ENCODE measurements at regions not wholly inside any gene's neighbourhood (a gene's known extent, or its start where the extent isn't known, plus 50 kb on each side); places are given as distances from the start of the nearest gene placed in this dataset.

DNA sequence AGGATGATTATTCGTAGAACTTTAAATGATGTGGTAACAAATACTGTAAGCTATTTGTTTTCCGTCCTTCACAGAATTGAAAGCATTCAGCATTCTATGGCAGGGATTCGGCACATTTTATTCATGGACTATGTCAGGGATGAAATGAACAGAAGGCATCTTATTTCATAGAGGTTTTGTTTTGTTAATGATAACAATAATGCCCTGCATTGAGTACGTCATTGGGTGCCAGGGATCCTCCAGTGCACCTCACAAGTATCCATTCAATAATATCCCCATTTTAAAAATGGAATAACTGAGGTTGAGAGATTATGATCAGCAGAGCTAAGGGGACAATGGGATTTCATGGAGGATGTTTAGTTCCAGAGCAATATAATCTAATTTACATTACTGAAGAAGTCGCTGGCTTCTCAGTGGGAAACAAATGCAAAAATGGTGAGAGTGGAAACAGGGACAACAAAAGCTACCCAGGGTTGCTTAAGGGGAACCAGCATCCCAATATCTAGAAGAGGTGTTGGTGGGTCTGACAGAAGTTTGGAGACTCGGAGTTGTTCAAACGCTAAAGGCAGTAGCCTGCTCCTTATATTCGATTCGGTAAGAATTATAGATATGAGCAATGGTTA, 985.7 kb upstream of the WWC1 start:
- Mint-ChIP-seq H3K9me3 (ENCODE audit: insufficient read depth) (no peaks in the 10 kb centered on the region), H3K4me3 (no peak overlapping the region), H3K27ac (no peak overlapping the region), H3K27me3 (ENCODE audit: low read depth) (no peaks in the 10 kb centered on the region), H3K4me1 (ENCODE audit: low read depth) (no peaks in the 10 kb centered on the region), H3K36me3 (ENCODE audit: low read depth) (no peaks in the 10 kb centered on the region)
- ChIA-PET CTCF (no interaction called here), POLR2A (no interaction called here)
- no peak for ATAC-seq
- DNase-seq, result no peak

- POLR2A ChIA-PET, result no interaction called here
- CTCF ChIA-PET, result no interaction called here
- H3K4me1 Mint-ChIP-seq (ENCODE audit: low read depth), result no peaks in the 10 kb centered on the region
Measured at GRCh38 chr5:167307042-167307441, 984.4 kb upstream of the WWC1 start.

DNA sequence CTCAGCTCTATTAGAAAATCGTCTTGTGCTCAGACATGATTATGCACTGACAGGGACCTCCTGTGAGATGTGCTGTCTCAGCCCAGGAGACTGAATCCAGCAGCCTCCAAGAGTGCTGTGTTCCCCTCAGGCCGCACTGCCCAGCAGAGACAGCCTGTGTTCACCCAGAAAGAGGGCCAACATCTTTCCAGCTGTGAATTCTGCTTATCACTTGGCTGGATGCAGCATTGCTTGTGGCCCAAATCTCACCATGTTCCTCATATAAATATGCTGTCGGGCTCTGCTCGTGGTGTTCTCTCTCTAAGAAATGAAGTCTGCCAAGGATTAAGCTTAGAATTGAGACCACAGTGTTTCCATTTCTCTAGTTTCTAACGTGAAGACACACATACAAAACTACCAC, 983.0 kb upstream of the WWC1 start:
- Mint-ChIP-seq H3K27ac (no peak overlapping the region), H3K4me1 (ENCODE audit: low read depth) (no peaks in the 10 kb centered on the region), H3K27me3 (ENCODE audit: low read depth) (no peaks in the 10 kb centered on the region), H3K4me3 (no peak overlapping the region), H3K36me3 (ENCODE audit: low read depth) (no peaks in the 10 kb centered on the region), H3K9me3 (ENCODE audit: insufficient read depth) (no peaks in the 10 kb centered on the region)
- ATAC-seq (no peak), DNase-seq (no peak)
- POLR2A ChIA-PET, result no interaction called here
- CTCF ChIA-PET, result no interaction called here

More at GRCh38 chr5:167307042-167307441, 984.4 kb upstream of the WWC1 start:
- no peak for DNase-seq
- no peaks in the 10 kb centered on the region for H3K36me3 Mint-ChIP-seq (ENCODE audit: low read depth)
- no peak overlapping the region for H3K4me3 Mint-ChIP-seq
- no peaks in the 10 kb centered on the region for H3K27me3 Mint-ChIP-seq (ENCODE audit: low read depth)
- ATAC-seq, result no peak
- H3K27ac Mint-ChIP-seq, result no peak overlapping the region
- no peaks in the 10 kb centered on the region for H3K9me3 Mint-ChIP-seq (ENCODE audit: insufficient read depth)

GRCh38 chr5:167309941-167310517, 981.4 kb upstream of the WWC1 start:
- H3K27ac Mint-ChIP-seq, result no peak overlapping the region
- ChIA-PET CTCF (no interaction called here), POLR2A (no interaction called here)
- H3K4me3 Mint-ChIP-seq, result no peak overlapping the region
- ATAC-seq (no peak), DNase-seq (no peak)
- H3K36me3 Mint-ChIP-seq (ENCODE audit: low read depth), result no peaks in the 10 kb centered on the region
- H3K27me3 Mint-ChIP-seq (ENCODE audit: low read depth), result no peaks in the 10 kb centered on the region
- H3K9me3 Mint-ChIP-seq (ENCODE audit: insufficient read depth), result no peaks in the 10 kb centered on the region
- no peaks in the 10 kb centered on the region for H3K4me1 Mint-ChIP-seq (ENCODE audit: low read depth)

DNA sequence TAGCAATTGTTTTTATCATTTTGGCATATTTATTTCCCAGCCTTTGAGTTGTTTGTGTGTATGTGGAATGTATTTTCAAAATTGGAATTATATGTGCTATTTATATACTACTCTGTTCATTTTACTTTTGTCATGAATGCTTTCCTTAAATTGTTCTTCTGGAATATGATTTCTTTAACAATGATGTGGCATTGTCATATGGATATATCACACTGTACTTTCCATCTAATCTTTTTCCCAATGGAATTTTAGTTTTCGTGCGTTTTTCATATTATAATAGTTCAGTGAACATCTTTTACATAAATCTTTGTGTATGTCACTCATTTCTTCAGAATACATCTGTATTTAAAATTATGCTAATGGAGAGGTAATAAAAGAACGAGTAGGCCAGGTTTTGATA, 980.1 kb upstream of the WWC1 start:
- Mint-ChIP-seq H3K36me3 (ENCODE audit: low read depth) (no peaks in the 10 kb centered on the region), H3K27ac (no peak overlapping the region), H3K27me3 (ENCODE audit: low read depth) (no peaks in the 10 kb centered on the region), H3K4me1 (ENCODE audit: low read depth) (no peaks in the 10 kb centered on the region), H3K4me3 (no peak overlapping the region), H3K9me3 (ENCODE audit: insufficient read depth) (no peaks in the 10 kb centered on the region)
- DNase-seq (no peak), ATAC-seq (no peak)
- ChIA-PET POLR2A (no interaction called here), CTCF (no interaction called here)

GRCh38 chr5:167312225-167312624, 979.2 kb upstream of the WWC1 start:
- ChIA-PET CTCF (no interaction called here), POLR2A (no interaction called here)
- no peaks in the 10 kb centered on the region for H3K9me3 Mint-ChIP-seq (ENCODE audit: insufficient read depth)
- H3K36me3 Mint-ChIP-seq (ENCODE audit: low read depth), result no peaks in the 10 kb centered on the region
- no peak overlapping the region for H3K27ac Mint-ChIP-seq
- no peaks in the 10 kb centered on the region for H3K4me1 Mint-ChIP-seq (ENCODE audit: low read depth)
- no peaks in the 10 kb centered on the region for H3K27me3 Mint-ChIP-seq (ENCODE audit: low read depth)
- ATAC-seq (no peak), DNase-seq (no peak)
- H3K4me3 Mint-ChIP-seq, result no peak overlapping the region

- Mint-ChIP-seq H3K4me3 (no peak overlapping the region), H3K27me3 (ENCODE audit: low read depth) (no peaks in the 10 kb centered on the region), H3K27ac (no peak overlapping the region), H3K9me3 (ENCODE audit: insufficient read depth) (no peaks in the 10 kb centered on the region), H3K36me3 (ENCODE audit: low read depth) (no peaks in the 10 kb centered on the region), H3K4me1 (ENCODE audit: low read depth) (no peaks in the 10 kb centered on the region)
- ATAC-seq (no peak), DNase-seq (no peak)
- ChIA-PET CTCF (no interaction called here), POLR2A (no interaction called here)
Measured at GRCh38 chr5:167315762-167316161, 975.7 kb upstream of the WWC1 start.

GRCh38 chr5:167317884-167318283, 973.6 kb upstream of the WWC1 start:
- DNase-seq (no peak), ATAC-seq (no peak)
- no peaks in the 10 kb centered on the region for H3K4me1 Mint-ChIP-seq (ENCODE audit: low read depth)

GRCh38 chr5:167319243-167319642, 972.2 kb upstream of the WWC1 start:
- ATAC-seq, result no peak
- DNase-seq, result no peak
- Mint-ChIP-seq H3K27ac (no peak overlapping the region), H3K27me3 (ENCODE audit: low read depth) (no peaks in the 10 kb centered on the region), H3K9me3 (ENCODE audit: insufficient read depth) (peaks cover 3% of the 10 kb centered on the region), H3K36me3 (ENCODE audit: low read depth) (no peaks in the 10 kb centered on the region), H3K4me1 (ENCODE audit: low read depth) (no peaks in the 10 kb centered on the region), H3K4me3 (no peak overlapping the region)
- POLR2A ChIA-PET, result no interaction called here
- CTCF ChIA-PET, result no interaction called here

More at GRCh38 chr5:167317884-167318283, 973.6 kb upstream of the WWC1 start:
- Mint-ChIP-seq H3K36me3 (ENCODE audit: low read depth) (no peaks in the 10 kb centered on the region), H3K27ac (no peak overlapping the region), H3K27me3 (ENCODE audit: low read depth) (no peaks in the 10 kb centered on the region), H3K9me3 (ENCODE audit: insufficient read depth) (no peaks in the 10 kb centered on the region), H3K4me3 (no peak overlapping the region)
- ChIA-PET POLR2A (no interaction called here), CTCF (no interaction called here)

GRCh38 chr5:167320019-167320418, 971.4 kb upstream of the WWC1 start:
- ATAC-seq (no peak), DNase-seq (no peak)
- Mint-ChIP-seq H3K4me3 (no peak overlapping the region), H3K9me3 (ENCODE audit: insufficient read depth) (peaks cover 3% of the 10 kb centered on the region), H3K36me3 (ENCODE audit: low read depth) (no peaks in the 10 kb centered on the region), H3K4me1 (ENCODE audit: low read depth) (no peaks in the 10 kb centered on the region), H3K27ac (no peak overlapping the region), H3K27me3 (ENCODE audit: low read depth) (no peaks in the 10 kb centered on the region)
- ChIA-PET CTCF (no interaction called here), POLR2A (no interaction called here)

DNA sequence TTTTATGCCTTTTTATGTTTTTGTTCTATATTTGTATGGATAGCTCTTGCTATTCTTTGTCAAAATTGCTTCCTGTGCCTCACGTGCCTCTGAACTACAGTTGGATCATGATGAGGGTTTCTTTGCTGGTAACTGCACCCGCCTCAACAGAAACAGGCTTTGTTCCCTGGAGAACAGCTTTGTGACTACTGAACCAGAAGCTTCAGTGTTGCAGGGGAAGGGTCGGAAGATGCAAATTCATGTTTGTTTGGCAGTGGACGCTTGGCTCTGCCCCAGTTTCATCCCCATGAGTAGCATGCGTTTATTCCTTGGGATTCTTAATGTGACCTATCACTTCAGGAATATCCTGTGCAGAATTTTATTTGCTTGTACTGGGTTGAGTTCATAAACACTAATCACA, 959.1 kb upstream of the WWC1 start:
- no peak overlapping the region for H3K27ac Mint-ChIP-seq
- CTCF ChIA-PET, result no interaction called here
- POLR2A ChIA-PET, result no interaction called here
- no peak for DNase-seq
- H3K27me3 Mint-ChIP-seq (ENCODE audit: low read depth), result no peaks in the 10 kb centered on the region
- H3K9me3 Mint-ChIP-seq (ENCODE audit: insufficient read depth), result peaks cover 7% of the 10 kb centered on the region
- no peaks in the 10 kb centered on the region for H3K36me3 Mint-ChIP-seq (ENCODE audit: low read depth)
- no peak overlapping the region for H3K4me3 Mint-ChIP-seq
- no peak for ATAC-seq
- no peaks in the 10 kb centered on the region for H3K4me1 Mint-ChIP-seq (ENCODE audit: low read depth)

DNA sequence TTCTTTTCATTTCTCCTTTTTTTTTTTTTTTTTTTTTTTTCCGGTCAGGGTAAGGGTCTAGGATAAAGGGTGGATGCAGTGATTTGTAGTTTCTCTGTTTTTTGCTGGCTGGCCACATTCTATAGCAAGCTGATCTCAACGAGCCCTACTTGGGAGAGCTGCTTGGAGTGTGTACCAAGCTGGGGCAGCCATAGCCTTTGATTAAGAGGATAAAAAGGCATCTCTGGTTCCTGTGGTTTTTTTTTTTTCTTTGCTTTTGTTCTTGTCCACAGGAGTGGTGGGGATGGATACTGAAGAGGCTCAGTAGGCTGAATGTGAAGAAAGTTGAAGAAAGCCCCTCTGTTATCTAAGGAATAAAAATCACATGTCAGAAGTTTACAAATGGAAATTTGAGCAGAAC, 955.3 kb upstream of the WWC1 start:
- H3K4me1 Mint-ChIP-seq (ENCODE audit: low read depth), result no peaks in the 10 kb centered on the region
- ATAC-seq (no peak), DNase-seq (no peak)
- H3K36me3 Mint-ChIP-seq (ENCODE audit: low read depth), result no peaks in the 10 kb centered on the region
- no peaks in the 10 kb centered on the region for H3K27me3 Mint-ChIP-seq (ENCODE audit: low read depth)
- ChIA-PET CTCF (no interaction called here), POLR2A (no interaction called here)
- H3K9me3 Mint-ChIP-seq (ENCODE audit: insufficient read depth), result no peaks in the 10 kb centered on the region
- H3K27ac Mint-ChIP-seq, result no peak overlapping the region
- no peak overlapping the region for H3K4me3 Mint-ChIP-seq

GRCh38 chr5:167339205-167339604, 952.2 kb upstream of the WWC1 start:
- H3K27ac Mint-ChIP-seq, result no peak overlapping the region
- POLR2A ChIA-PET, result no interaction called here

More at GRCh38 chr5:167339205-167339604, 952.2 kb upstream of the WWC1 start:
- H3K27me3 Mint-ChIP-seq (ENCODE audit: low read depth), result no peaks in the 10 kb centered on the region
- H3K4me3 Mint-ChIP-seq, result no peak overlapping the region
- DNase-seq (no peak), ATAC-seq (no peak)
- H3K9me3 Mint-ChIP-seq (ENCODE audit: insufficient read depth), result no peaks in the 10 kb centered on the region
- H3K36me3 Mint-ChIP-seq (ENCODE audit: low read depth), result no peaks in the 10 kb centered on the region
- H3K4me1 Mint-ChIP-seq (ENCODE audit: low read depth), result no peaks in the 10 kb centered on the region
- CTCF ChIA-PET, result no interaction called here

Measured in activated CD8-positive, alpha-beta T cell treated with anti-CD3 and anti-CD28 coated beads, Interleukin-2, amount 10 ng/mL, durations not matched to agents 7 days and 5 days (primary cell).